ENCODE measurements at regions not wholly inside any gene's neighbourhood (a gene's known extent, or its start where the extent isn't known, plus 50 kb on each side); places are given as distances from the start of the nearest gene placed in this dataset.

DNA sequence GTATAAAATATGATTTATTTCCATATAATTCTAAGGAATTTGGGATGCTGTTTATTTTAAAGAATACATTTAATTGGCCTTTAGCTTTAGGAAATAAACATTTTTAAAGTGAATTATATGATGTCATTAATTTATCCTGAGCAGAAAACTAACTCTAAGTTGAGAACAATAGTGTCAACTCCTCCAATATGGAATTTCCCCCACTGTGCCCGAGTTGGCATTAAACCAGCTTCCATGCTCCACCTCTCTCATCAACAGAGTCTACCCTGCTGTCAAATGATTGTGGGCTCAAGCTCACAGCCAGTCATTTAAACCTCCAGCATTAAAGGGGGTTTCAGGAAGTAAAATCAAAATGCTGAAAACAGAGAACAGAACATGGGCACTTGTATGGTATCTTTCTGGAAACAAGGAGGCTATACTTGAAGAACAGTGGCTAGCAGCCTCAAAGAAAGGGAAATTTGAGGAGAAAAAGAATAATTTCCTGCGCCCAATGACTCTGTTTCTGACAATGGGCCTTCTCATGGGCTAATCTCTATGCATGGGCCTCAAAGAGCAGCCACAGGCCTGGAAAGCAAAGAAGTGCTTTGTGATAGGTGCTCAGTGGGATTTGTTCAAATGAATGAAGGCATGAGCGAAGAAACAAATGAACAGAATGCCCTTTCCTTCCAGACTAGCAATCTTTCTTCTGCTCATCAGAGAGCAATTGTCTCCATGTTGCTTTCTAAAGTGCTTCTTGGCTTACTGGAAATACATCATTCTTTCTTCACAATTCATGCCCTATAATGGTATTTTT, 252.8 kb downstream of the MTX2 start:
- no peak for TF ChIP-seq CTCF (conservative IDR thresholded peaks at IDR 0.05; ENCODE audit: low read depth, low read length)
- TF ChIP-seq EZH2phosphoT487 (IDR thresholded peaks at IDR 0.05; ENCODE audit: borderline replicate concordance, low read length) = no peak
